Mesendoderm (in vitro differentiated cells): ENCODE measurements at regions not wholly inside any gene's neighbourhood (a gene's known extent, or its start where the extent isn't known, plus 50 kb on each side); places are given as distances from the start of the nearest gene placed in this dataset.
"Not testable (repeated sequence)": the region's sequence is repeated elsewhere in the genome, so short reads cannot be mapped to it uniquely, and the experiment has no call there.

ENCODE experiments used
- DNase-seq: peaks from one replicate; pipeline ENCODE4 v3.0.0; 2013
- H2AK5ac ChIP-seq: 2 replicates; pipeline ENCODE4 v1.6.1; 2013; ENCODE audit warnings: low read length, inconsistent platforms
- H2BK120ac ChIP-seq: 2 replicates; pipeline ENCODE4 v1.6.1; 2013; ENCODE audit warnings: low read depth, mild to moderate bottlenecking, low read length, moderate library complexity, mixed read lengths
- H2BK15ac ChIP-seq: replicated peaks from 2 replicates; pipeline ENCODE4 v1.6.1; 2013; ENCODE audit warnings: low read depth, mild to moderate bottlenecking, moderate library complexity
- H2BK5ac ChIP-seq: 2 replicates; pipeline ENCODE4 v1.6.1; 2013; ENCODE audit warnings: low read length, inconsistent platforms
- H3K18ac ChIP-seq: 2 replicates; pipeline ENCODE4 v1.6.1; 2013; ENCODE audit warnings: mild to moderate bottlenecking, low read length, mixed read lengths
- H3K23ac ChIP-seq: one replicate; pipeline ENCODE4 v1.6.1; 2013; ENCODE audit warnings: low read length
- H3K27ac ChIP-seq: 2 replicates; pipeline ENCODE4 v1.5.1; 2013; ENCODE audit warnings: low read depth, mild to moderate bottlenecking, inconsistent platforms, low read length, moderate library complexity
- H3K27me3 ChIP-seq: 2 replicates; pipeline ENCODE4 v1.6.1; 2013; ENCODE audit warnings: low read length, control low read depth, mild to moderate bottlenecking, inconsistent platforms; ENCODE audit not compliant: insufficient read depth, poor library complexity
- H3K36me3 ChIP-seq: 2 replicates; pipeline ENCODE4 v1.6.1; 2013; ENCODE audit warnings: low read length, inconsistent platforms; ENCODE audit not compliant: control insufficient read depth, insufficient read depth
- H3K4ac ChIP-seq: one replicate; pipeline ENCODE4 v1.6.1; 2013; ENCODE audit warnings: low read depth, mild to moderate bottlenecking, low read length, moderate library complexity
- H3K4me1 ChIP-seq: 2 replicates; pipeline ENCODE4 v1.6.1; 2013; ENCODE audit warnings: low read depth, low read length, inconsistent platforms; ENCODE audit not compliant: control insufficient read depth
- H3K4me2 ChIP-seq: 2 replicates; pipeline ENCODE4 v1.6.1; 2013; ENCODE audit warnings: low read length
- H3K4me3 ChIP-seq: 2 replicates; pipeline ENCODE4 v1.5.1; 2013; ENCODE audit warnings: mild to moderate bottlenecking, low read length
- H3K56ac ChIP-seq: one replicate; pipeline ENCODE4 v1.6.1; 2013; ENCODE audit warnings: low read length
- H3K79me1 ChIP-seq: 2 replicates; pipeline ENCODE4 v1.6.1; 2013; ENCODE audit warnings: low read length, inconsistent platforms
- H3K79me2 ChIP-seq: 2 replicates; pipeline ENCODE4 v1.6.1; 2013; ENCODE audit warnings: mild to moderate bottlenecking, low read length; ENCODE audit not compliant: control insufficient read depth, insufficient read depth
- H3K9ac ChIP-seq: 2 replicates; pipeline ENCODE4 v1.6.1; 2013; ENCODE audit warnings: low read length, inconsistent platforms
- H4K5ac ChIP-seq: one replicate; pipeline ENCODE4 v1.6.1; 2013; ENCODE audit warnings: low read length
- H4K8ac ChIP-seq: one replicate; pipeline ENCODE4 v1.6.1; 2013; ENCODE audit warnings: low read depth, mild to moderate bottlenecking, control low read depth, low read length, moderate library complexity
- WGBS: extraction: QIAGEN DNeasy Blood & Tissue Kit; methylation state at CpG from one replicate; pipeline ENCODE4 v1.1.7; 2013; ENCODE audit warnings: low lambda C conversion rate, missing lambda C conversion rate; ENCODE audit not compliant: insufficient coverage; ENCODE audit errors: extremely low coverage; 5-methylcytosine and 5-hydroxymethylcytosine counted together

DNA sequence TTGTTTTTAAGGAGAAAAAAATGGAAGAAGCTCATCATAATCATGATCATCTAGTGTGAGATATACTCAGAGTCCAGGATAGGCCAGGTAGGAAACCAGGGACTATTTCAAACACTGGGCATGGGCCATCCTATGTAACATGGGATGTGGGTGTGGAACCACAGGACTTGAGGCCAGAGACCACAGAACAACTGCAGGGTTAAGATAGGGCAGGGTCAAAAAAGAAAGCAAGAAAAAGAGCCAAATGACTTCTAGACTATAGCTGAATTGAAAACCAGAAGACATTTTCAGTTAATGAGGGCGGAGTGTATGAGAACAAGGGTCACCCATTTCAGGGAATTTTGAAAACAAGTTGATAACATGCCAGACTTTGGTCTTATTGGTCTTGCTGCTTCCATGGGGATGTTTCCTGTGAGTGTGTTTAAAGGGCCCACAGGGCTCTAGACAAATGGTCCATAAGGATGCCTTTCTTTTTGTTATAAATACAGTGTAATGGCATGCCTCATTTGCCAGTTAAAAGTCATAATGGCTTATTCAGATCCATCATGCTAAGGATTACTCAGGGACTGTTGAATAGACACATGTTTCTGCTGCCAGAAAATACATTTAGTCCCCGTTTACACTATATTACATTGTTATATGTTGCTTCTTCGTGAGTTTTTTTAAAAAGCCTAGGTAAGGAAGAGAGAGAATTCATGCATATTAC, 182.0 kb upstream of the C21orf91 start:
- no peaks in the 10 kb centered on the region for H3K79me1 ChIP-seq
- H2BK15ac ChIP-seq = no peak overlapping the region
- DNase-seq = no peak
- H3K23ac ChIP-seq = no peak overlapping the region
- H3K4me2 ChIP-seq = no peak overlapping the region
- WGBS = no CpG with 5 or more reads among the region's 3 CpGs
- H2AK5ac ChIP-seq = no peak overlapping the region
- no peak overlapping the region for H2BK5ac ChIP-seq
- no peak overlapping the region for H2BK120ac ChIP-seq
- no peak overlapping the region for H3K56ac ChIP-seq
- H4K5ac ChIP-seq = no peak overlapping the region
- H3K4ac ChIP-seq = no peak overlapping the region
- no peaks in the 10 kb centered on the region for H3K79me2 ChIP-seq
- no peak overlapping the region for H4K8ac ChIP-seq
- no peaks in the 10 kb centered on the region for H3K36me3 ChIP-seq
- H3K27ac ChIP-seq = no peak overlapping the region
- H3K9ac ChIP-seq = no peak overlapping the region
- no peaks in the 10 kb centered on the region for H3K27me3 ChIP-seq
- H3K18ac ChIP-seq = no peak overlapping the region
- H3K4me1 ChIP-seq = no peaks in the 10 kb centered on the region
- no peak overlapping the region for H3K4me3 ChIP-seq

DNA sequence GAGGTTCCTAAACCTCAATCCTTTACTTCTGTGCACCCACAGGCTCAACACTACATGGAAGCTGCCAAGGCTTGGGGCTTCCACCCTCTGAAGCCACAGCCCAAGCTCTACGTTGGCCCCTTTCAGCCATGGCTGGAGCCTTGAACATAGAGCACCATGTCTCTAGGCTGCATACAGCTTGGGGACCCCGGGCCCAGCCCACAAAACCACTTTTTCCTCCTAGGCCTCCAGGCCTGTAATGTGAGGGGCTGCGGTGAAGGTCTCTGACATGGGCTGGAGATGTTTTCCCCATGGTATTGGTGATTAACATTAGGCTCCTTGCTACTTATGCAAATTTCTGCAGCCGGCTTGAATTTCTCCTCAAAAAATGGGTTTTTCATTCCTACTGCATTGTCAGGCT, 179.4 kb upstream of the C21orf91 start:
- H3K27me3 ChIP-seq, H3K9ac ChIP-seq, H2BK120ac ChIP-seq, H3K27ac ChIP-seq, H3K18ac ChIP-seq, H2BK15ac ChIP-seq, H3K56ac ChIP-seq, DNase-seq, H3K4me3 ChIP-seq, H4K5ac ChIP-seq, H3K23ac ChIP-seq, H3K36me3 ChIP-seq, H3K4ac ChIP-seq, H2AK5ac ChIP-seq, H3K4me1 ChIP-seq, H2BK5ac ChIP-seq, H3K4me2 ChIP-seq, H3K79me2 ChIP-seq, H3K79me1 ChIP-seq, H4K8ac ChIP-seq: not testable (repeated sequence)
- WGBS = no CpG with 5 or more reads among the region's 4 CpGs

DNA sequence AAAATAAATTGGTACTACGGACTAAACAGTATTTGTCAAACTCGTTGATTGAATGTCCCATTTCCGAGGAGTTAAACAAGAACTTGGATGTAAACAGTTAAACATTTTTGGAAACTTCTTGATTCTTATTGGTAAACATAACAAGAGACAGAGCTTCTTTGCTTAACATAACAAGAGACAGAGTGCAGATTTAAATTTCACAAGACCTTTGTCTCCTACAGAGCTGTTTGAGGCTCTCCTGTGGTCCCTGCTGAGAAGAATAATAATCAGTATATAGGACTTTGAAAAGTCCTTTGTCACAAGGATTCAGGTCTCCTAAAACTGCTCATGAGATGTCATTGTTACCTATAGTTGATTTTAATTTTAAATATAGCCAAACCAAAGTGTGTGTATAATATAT, 170.6 kb upstream of the C21orf91 start:
- no peak overlapping the region for H2AK5ac ChIP-seq
- no peaks in the 10 kb centered on the region for H3K27me3 ChIP-seq
- H3K79me1 ChIP-seq = no peaks in the 10 kb centered on the region
- H3K18ac ChIP-seq = no peak overlapping the region
- H3K36me3 ChIP-seq = no peaks in the 10 kb centered on the region
- H3K23ac ChIP-seq = no peak overlapping the region
- H3K4me1 ChIP-seq = no peaks in the 10 kb centered on the region
- H4K5ac ChIP-seq = no peak overlapping the region
- H2BK5ac ChIP-seq = no peak overlapping the region
- H3K27ac ChIP-seq = no peak overlapping the region
- H3K4me3 ChIP-seq = no peak overlapping the region
- no peak overlapping the region for H3K4ac ChIP-seq
- WGBS = no CpG with 5 or more reads among the region's 3 CpGs
- no peak overlapping the region for H3K56ac ChIP-seq
- DNase-seq = no peak
- H3K9ac ChIP-seq = no peak overlapping the region
- H2BK15ac ChIP-seq = no peak overlapping the region
- H2BK120ac ChIP-seq = no peak overlapping the region
- H3K79me2 ChIP-seq = no peaks in the 10 kb centered on the region
- H3K4me2 ChIP-seq = no peak overlapping the region
- no peak overlapping the region for H4K8ac ChIP-seq

DNA sequence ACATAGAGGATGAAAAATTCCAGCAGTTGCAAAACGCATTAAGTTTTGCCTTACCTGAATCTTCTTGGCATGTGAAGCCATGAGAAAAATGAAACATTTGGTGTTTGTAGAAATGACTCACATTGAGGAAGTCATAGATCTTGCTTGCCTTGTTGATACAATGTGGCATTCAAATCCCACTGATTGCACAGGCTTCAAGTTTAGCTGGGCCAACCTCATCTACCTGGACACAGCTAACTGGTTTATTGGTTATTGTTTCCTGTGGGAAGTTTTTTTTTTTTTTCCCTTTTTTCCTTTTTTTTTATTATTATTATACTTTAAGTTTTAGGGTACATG, 168.9 kb upstream of the C21orf91 start:
- no peak overlapping the region for H4K5ac ChIP-seq
- no peaks in the 10 kb centered on the region for H3K79me2 ChIP-seq
- no peak overlapping the region for H3K27ac ChIP-seq
- no peaks in the 10 kb centered on the region for H3K36me3 ChIP-seq
- no CpG with 5 or more reads among the region's 1 CpG for WGBS
- no peak overlapping the region for H2BK5ac ChIP-seq
- no peak for DNase-seq
- no peak overlapping the region for H2AK5ac ChIP-seq
- no peak overlapping the region for H3K18ac ChIP-seq
- H3K23ac ChIP-seq = no peak overlapping the region
- H3K9ac ChIP-seq = no peak overlapping the region
- H3K4me2 ChIP-seq = no peak overlapping the region
- H3K4me3 ChIP-seq = no peak overlapping the region
- no peak overlapping the region for H2BK120ac ChIP-seq
- no peaks in the 10 kb centered on the region for H3K4me1 ChIP-seq
- no peaks in the 10 kb centered on the region for H3K27me3 ChIP-seq
- H3K56ac ChIP-seq = no peak overlapping the region
- no peak overlapping the region for H4K8ac ChIP-seq
- no peak overlapping the region for H3K4ac ChIP-seq
- no peaks in the 10 kb centered on the region for H3K79me1 ChIP-seq
- H2BK15ac ChIP-seq = no peak overlapping the region

DNA sequence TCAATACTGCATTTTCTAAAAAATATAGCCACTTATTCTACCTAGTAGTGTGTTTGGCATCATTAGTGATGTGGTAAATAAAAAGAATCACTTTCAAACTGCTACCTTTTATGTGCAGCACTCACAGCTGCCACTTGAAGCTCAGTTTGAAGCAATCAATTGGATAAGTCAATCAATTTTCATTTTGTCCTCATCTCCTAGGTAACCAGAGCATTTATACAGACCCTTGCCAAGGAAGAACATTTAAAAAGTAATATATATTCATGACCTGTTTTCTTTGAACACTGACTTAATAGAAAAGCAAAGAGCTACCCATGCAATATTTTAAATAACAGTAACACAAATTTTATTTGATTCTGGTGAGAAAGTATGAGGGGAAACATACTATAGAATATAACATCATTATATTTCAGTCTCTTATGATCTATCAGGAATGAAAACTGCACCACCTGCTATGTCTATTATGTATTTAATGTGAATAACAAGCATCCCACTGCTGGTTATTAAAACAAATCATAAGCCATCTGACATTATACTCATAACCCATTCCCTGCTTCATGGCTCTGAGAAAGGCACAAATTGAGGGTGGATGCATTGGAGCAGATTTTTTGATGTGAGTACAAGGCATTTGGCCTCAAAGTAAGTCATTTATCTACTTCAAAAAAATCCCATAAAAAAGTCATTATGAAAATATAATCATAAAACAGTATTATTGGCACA, 168.4 kb upstream of the C21orf91 start:
- no peak overlapping the region for H2BK15ac ChIP-seq
- no peaks in the 10 kb centered on the region for H3K79me1 ChIP-seq
- no peaks in the 10 kb centered on the region for H3K79me2 ChIP-seq
- H3K27ac ChIP-seq = no peak overlapping the region
- H3K36me3 ChIP-seq = no peaks in the 10 kb centered on the region
- no peak overlapping the region for H3K23ac ChIP-seq
- no peak overlapping the region for H4K5ac ChIP-seq
- no peak overlapping the region for H2BK5ac ChIP-seq
- no peak overlapping the region for H3K4ac ChIP-seq
- no peak overlapping the region for H2BK120ac ChIP-seq
- no peaks in the 10 kb centered on the region for H3K27me3 ChIP-seq
- no peak overlapping the region for H3K56ac ChIP-seq
- H4K8ac ChIP-seq = no peak overlapping the region
- no peak overlapping the region for H3K4me3 ChIP-seq
- DNase-seq = no peak
- no peaks in the 10 kb centered on the region for H3K4me1 ChIP-seq
- H3K18ac ChIP-seq = no peak overlapping the region
- no peak overlapping the region for H2AK5ac ChIP-seq
- H3K4me2 ChIP-seq = no peak overlapping the region
- no peak overlapping the region for H3K9ac ChIP-seq
